ENCODE measurements at regions not wholly inside any gene's neighbourhood (a gene's known extent, or its start where the extent isn't known, plus 50 kb on each side); places are given as distances from the start of the nearest gene placed in this dataset.
A peak's percentile ranks its signal among the peaks of the same experiment; 100 is the strongest.

DNA sequence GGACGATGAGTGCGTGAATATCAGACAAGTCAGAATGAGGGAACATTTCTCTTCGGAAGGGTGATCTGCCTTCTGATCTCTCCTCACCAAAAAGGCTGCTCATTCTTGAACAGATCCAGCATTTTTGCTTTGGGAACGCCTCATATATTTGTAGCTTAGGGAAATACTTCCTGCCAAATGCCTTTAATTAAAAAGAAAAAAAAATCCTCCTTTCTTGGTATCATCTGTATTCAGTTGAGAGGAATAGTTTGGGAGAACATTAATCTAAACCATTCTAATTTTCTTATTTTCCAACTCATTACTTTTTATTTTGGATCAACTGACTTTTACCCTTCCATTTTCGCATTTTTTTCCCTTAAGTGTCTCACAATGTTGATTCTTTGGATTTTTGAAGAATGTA, 163.4 kb downstream of the SNX18 start:
- peaks cover 5 to 8% (median 6%) of the 10 kb centered on the region in 4 donors for H3K4me1 ChIP-seq
- H3K36me3 ChIP-seq = no peaks in the 10 kb centered on the region
- DNase-seq (no peak), ATAC-seq (ENCODE audit: low FRiP score in 2 of 2) (no peak)
- H3K4me3 ChIP-seq = no peak overlapping the region
- no peaks in the 10 kb centered on the region for H3K27me3 ChIP-seq
- WGBS, 2 donors = 62 to 69% methylated on average over 5 of the region's 5 CpGs
- no peaks in the 10 kb centered on the region for H3K9me3 ChIP-seq
- H3K27ac ChIP-seq = no peak overlapping the region
- TF ChIP-seq POLR2A (IDR thresholded peaks at IDR 0.05) (no peak), EP300 (IDR thresholded peaks at IDR 0.05) (no peak)

GRCh38 chr5:54679686-54680085, 162.1 kb downstream of the SNX18 start:
- Histone ChIP-seq H3K27me3 (no peaks in the 10 kb centered on the region), H3K4me1 (peaks cover 5 to 8% (median 7%) of the 10 kb centered on the region in 4 donors), H3K4me3 (no peak overlapping the region), H3K36me3 (no peaks in the 10 kb centered on the region), H3K27ac (no peak overlapping the region), H3K9me3 (no peaks in the 10 kb centered on the region)
- ATAC-seq (ENCODE audit: low FRiP score in 2 of 2) (no peak), DNase-seq (no peak)
- WGBS, 2 donors = 87 to 91% methylated on average over 2 of the region's 2 CpGs
- TF ChIP-seq EP300 (IDR thresholded peaks at IDR 0.05) (no peak), POLR2A (IDR thresholded peaks at IDR 0.05) (no peak), POLR2AphosphoS5 (IDR thresholded peaks at IDR 0.05) (no peak)
- TF ChIP-seq, protein P1, sequence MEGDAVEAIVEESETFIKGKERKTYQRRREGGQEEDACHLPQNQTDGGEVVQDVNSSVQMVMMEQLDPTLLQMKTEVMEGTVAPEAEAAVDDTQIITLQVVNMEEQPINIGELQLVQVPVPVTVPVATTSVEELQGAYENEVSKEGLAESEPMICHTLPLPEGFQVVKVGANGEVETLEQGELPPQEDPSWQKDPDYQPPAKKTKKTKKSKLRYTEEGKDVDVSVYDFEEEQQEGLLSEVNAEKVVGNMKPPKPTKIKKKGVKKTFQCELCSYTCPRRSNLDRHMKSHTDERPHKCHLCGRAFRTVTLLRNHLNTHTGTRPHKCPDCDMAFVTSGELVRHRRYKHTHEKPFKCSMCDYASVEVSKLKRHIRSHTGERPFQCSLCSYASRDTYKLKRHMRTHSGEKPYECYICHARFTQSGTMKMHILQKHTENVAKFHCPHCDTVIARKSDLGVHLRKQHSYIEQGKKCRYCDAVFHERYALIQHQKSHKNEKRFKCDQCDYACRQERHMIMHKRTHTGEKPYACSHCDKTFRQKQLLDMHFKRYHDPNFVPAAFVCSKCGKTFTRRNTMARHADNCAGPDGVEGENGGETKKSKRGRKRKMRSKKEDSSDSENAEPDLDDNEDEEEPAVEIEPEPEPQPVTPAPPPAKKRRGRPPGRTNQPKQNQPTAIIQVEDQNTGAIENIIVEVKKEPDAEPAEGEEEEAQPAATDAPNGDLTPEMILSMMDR (IDR thresholded peaks at IDR 0.05) = no peak

GRCh38 chr5:54678737-54679136, 161.2 kb downstream of the SNX18 start:
- Histone ChIP-seq H3K4me3 (no peak overlapping the region), H3K36me3 (no peaks in the 10 kb centered on the region), H3K27ac (no peak overlapping the region), H3K4me1 (peaks cover 6 to 16% (median 13%) of the 10 kb centered on the region in 4 donors), H3K27me3 (no peaks in the 10 kb centered on the region), H3K9me3 (no peaks in the 10 kb centered on the region)
- DNase-seq (no peak), ATAC-seq (ENCODE audit: low FRiP score in 2 of 2) (no peak)
- TF ChIP-seq POLR2A (IDR thresholded peaks at IDR 0.05) (no peak), EP300 (IDR thresholded peaks at IDR 0.05) (no peak), POLR2AphosphoS5 (IDR thresholded peaks at IDR 0.05) (no peak)
- TF ChIP-seq, protein P1 (IDR thresholded peaks at IDR 0.05) = no peak
- WGBS, 2 donors = 80 to 87% methylated on average over 3 of the region's 3 CpGs

GRCh38 chr5:54676481-54677340, 159.2 kb downstream of the SNX18 start:
- TF ChIP-seq POLR2A (IDR thresholded peaks at IDR 0.05) (no peak), POLR2AphosphoS5 (IDR thresholded peaks at IDR 0.05) (no peak), EP300 (IDR thresholded peaks at IDR 0.05) (no peak)
- TF ChIP-seq, protein P1 (IDR thresholded peaks at IDR 0.05) = no peak
- ATAC-seq (ENCODE audit: low FRiP score in 2 of 2) (no peak), DNase-seq (peak in 1 of 2 donors; percentile 38)
- H3K4me1 ChIP-seq = peaks cover 13 to 36% (median 32%) of the 10 kb centered on the region in 4 donors
- H3K27me3 ChIP-seq = no peaks in the 10 kb centered on the region
- H3K36me3 ChIP-seq = no peaks in the 10 kb centered on the region
- H3K9me3 ChIP-seq = no peaks in the 10 kb centered on the region
- 44 to 47% methylated on average over 3 of the region's 3 CpGs for WGBS, 2 donors
- no peak overlapping the region for H3K27ac ChIP-seq
- no peak overlapping the region for H3K4me3 ChIP-seq

GRCh38 chr5:54673523-54674225, 156.1 kb downstream of the SNX18 start:
- Histone ChIP-seq H3K36me3 (no peaks in the 10 kb centered on the region), H3K4me3 (no peak overlapping the region), H3K27me3 (no peaks in the 10 kb centered on the region), H3K9me3 (no peaks in the 10 kb centered on the region), H3K4me1 (peaks cover 26 to 61% (median 54%) of the 10 kb centered on the region in 4 donors), H3K27ac (peak overlapping the region in 3 of 4 donors; percentile 32 to 75 (median 67))
- DNase-seq (peak in 1 of 2 donors; percentile 89), ATAC-seq (ENCODE audit: low FRiP score in 2 of 2) (peak; percentile 82 to 87)
- peak; percentile 62 to 80 for TF ChIP-seq POLR2AphosphoS5 (IDR thresholded peaks at IDR 0.05)
- TF ChIP-seq, protein P1 (IDR thresholded peaks at IDR 0.05) = no peak
- no peak for TF ChIP-seq POLR2A (IDR thresholded peaks at IDR 0.05)
- TF ChIP-seq EP300 (IDR thresholded peaks at IDR 0.05) = peak in 2 of 4 donors; percentile 8 to 53
- WGBS, 2 donors = 57 to 67% methylated on average over 4 of the region's 4 CpGs
